Naive B cell (primary cell): ENCODE measurements at regions not wholly inside any gene's neighbourhood (a gene's known extent, or its start where the extent isn't known, plus 50 kb on each side); places are given as distances from the start of the nearest gene placed in this dataset.
"Not testable (repeated sequence)": the region's sequence is repeated elsewhere in the genome, so short reads cannot be mapped to it uniquely, and the experiment has no call there.

Experiments
- ATAC-seq, 2 donors: fragments of 150-1000 bp; cut with Tn5 transposase; 2 replicates each; pipeline ENCODE4 v1.10.0; 2021; ENCODE audit warnings: low read depth in 2 of 2, mild to moderate bottlenecking in 2 of 2, moderate library complexity in 2 of 2
- DNase-seq: peaks from one replicate; pipeline ENCODE4 v3.0.0; 2022
- H3K27ac Mint-ChIP-seq, 6 donors: one replicate each; pipeline ENCODE4 v1.8.0; 2020 to 2022; ENCODE audit warnings: mild to moderate bottlenecking in 6 of 6, mixed read lengths in 6 of 6, moderate library complexity in 5 of 6, inconsistent platforms in 2 of 6
- H3K27me3 Mint-ChIP-seq, 3 donors: one replicate each; pipeline ENCODE4 v1.8.0; 2021 to 2022; ENCODE audit warnings: mixed read lengths in 3 of 3, mild to moderate bottlenecking in 1 of 3
- H3K36me3 Mint-ChIP-seq, 2 donors: one replicate each; pipeline ENCODE4 v1.8.0; 2020 to 2022; ENCODE audit warnings: mixed read lengths in 2 of 2, inconsistent platforms in 1 of 2, mild to moderate bottlenecking in 1 of 2
- H3K4me1 Mint-ChIP-seq, 3 donors: one replicate each; pipeline ENCODE4 v1.8.0; 2020 to 2022; ENCODE audit warnings: mixed read lengths in 3 of 3, inconsistent platforms in 1 of 3, mild to moderate bottlenecking in 1 of 3, moderate library complexity in 1 of 3
- H3K4me3 Mint-ChIP-seq, 8 donors: one replicate each; pipeline ENCODE4 v1.8.0; 2020 to 2022; ENCODE audit warnings: mild to moderate bottlenecking in 8 of 8, mixed read lengths in 8 of 8, moderate library complexity in 8 of 8, inconsistent platforms in 2 of 8
- H3K9me3 Mint-ChIP-seq, 7 donors: one replicate each; pipeline ENCODE4 v1.8.0; 2020 to 2022; ENCODE audit warnings: mixed read lengths in 7 of 7, mild to moderate bottlenecking in 5 of 7, inconsistent platforms in 2 of 7, moderate library complexity in 1 of 7

DNA sequence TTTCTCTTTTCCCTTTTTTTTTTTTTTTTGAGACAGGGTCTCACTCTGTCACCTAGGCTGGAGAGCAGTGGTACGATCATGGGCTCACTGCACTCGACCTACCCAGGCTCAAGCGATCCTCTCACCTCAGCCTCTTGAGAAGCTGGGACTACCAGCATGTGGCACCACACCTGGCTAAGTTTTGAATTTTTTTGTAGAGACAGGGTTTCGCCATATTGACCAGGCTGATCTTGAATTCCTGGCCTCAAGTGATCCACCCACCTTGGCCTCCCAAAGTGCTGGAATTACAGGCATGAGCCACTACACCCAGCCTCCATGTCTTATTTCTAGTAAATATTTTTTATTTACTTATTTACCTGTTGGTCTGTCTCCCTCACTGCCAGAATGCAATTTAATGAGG, 165.8 kb upstream of the KCTD7 start:
- not testable (repeated sequence) for H3K4me3 Mint-ChIP-seq, DNase-seq, H3K27me3 Mint-ChIP-seq, ATAC-seq
- H3K36me3 Mint-ChIP-seq: peaks cover 9 to 14% of the 10 kb centered on the region in 2 donors
- H3K4me1 Mint-ChIP-seq: peaks cover 12 to 48% (median 32%) of the 10 kb centered on the region in 3 donors
- H3K27ac Mint-ChIP-seq: peak overlapping the region in 3 of 6 donors; percentile 45 to 83 (median 56)
- H3K9me3 Mint-ChIP-seq: peaks cover 0 to 11% (median 3%) of the 10 kb centered on the region in 7 donors

DNA sequence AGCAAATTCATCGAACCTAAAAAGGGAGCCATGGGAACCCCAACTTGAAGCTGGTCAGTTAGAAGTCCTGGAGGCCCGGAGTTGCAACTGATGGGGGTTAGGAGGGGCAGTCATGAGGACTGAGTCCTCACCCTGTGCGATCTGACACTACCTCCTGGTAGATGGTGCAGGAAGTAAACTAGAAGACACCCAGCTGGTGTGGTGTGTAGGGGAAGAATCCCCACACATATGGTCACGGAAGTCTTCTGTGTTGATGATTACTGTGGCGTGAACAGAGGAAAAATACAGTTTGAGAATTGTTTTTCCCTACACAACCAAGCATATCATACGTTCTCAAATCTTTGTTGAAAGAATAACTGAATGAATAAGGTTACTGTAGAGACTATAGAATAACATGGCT, 164.6 kb upstream of the KCTD7 start:
- DNase-seq: peak; percentile 9
- peaks cover 9 to 38% (median 22%) of the 10 kb centered on the region in 3 donors for H3K4me1 Mint-ChIP-seq

DNA sequence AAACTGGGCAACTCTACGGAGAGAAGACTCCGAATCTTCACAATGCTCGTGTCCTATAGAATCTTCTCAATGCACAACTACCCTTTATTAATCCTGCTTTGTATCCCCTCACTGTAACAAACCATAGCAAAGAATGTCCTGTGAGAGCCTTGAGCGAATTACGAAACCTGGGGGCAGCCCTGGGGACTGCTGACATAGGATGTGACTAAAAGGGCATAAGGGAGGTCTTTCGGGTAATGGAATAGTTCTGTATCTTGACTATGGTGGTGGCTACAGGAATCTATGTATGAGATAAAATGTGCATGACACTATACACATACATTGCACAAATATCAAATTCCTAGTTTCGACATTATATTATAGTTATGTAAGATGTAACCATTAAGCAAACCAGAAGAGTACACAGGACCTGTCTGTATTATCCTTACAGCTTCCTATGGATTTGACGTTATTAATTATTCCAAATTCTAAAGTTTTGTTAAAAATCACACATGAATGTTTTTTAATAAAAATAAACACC, 162.5 kb upstream of the KCTD7 start:
- Mint-ChIP-seq H3K4me3 (no peak overlapping the region), H3K4me1 (peaks cover 9 to 24% (median 14%) of the 10 kb centered on the region in 3 donors), H3K27ac (peak overlapping the region in 2 of 6 donors; percentile 71 to 91), H3K27me3 (no peaks in the 10 kb centered on the region), H3K9me3 (peaks cover 0 to 6% (median 3%) of the 10 kb centered on the region in 7 donors), H3K36me3 (peaks cover 8 to 11% of the 10 kb centered on the region in 2 donors)
- ATAC-seq (no peak), DNase-seq (no peak)

More for the DNA sequence above, 164.6 kb upstream of the KCTD7 start:
- peaks cover 0 to 11% (median 3%) of the 10 kb centered on the region in 7 donors for H3K9me3 Mint-ChIP-seq
- ATAC-seq: peak; percentile 91 to 94
- no peaks in the 10 kb centered on the region for H3K27me3 Mint-ChIP-seq
- peaks cover 9 to 14% of the 10 kb centered on the region in 2 donors for H3K36me3 Mint-ChIP-seq
- peak overlapping the region in 7 of 8 donors; percentile 0 to 70 (median 37) for H3K4me3 Mint-ChIP-seq
- H3K27ac Mint-ChIP-seq: peak overlapping the region; percentile 29 to 95 (median 75)

DNA sequence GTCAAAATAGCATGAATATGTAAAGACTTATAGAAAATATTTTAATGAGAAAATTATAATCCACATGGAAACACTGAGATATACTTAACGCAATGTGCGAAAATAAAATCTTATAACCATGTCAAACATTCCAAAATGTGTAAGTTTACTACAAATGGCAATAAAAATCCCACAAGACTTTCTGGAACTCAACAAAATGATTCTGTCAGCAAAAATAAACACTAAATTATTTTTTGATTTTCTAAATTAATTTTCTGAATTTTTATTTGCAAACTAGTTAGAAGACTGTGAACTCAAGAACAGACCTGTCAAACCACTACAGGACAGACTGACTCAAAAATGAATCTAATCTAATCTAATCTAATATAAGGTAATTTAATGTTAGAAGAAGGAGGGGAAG, 160.8 kb upstream of the KCTD7 start:
- ATAC-seq: no peak
- no peaks in the 10 kb centered on the region for H3K9me3 Mint-ChIP-seq
- H3K27me3 Mint-ChIP-seq: no peaks in the 10 kb centered on the region
- no peak overlapping the region for H3K4me3 Mint-ChIP-seq
- H3K4me1 Mint-ChIP-seq: peaks cover 5 to 24% (median 14%) of the 10 kb centered on the region in 3 donors
- H3K36me3 Mint-ChIP-seq: peaks cover 0 to 6% of the 10 kb centered on the region in 2 donors
- H3K27ac Mint-ChIP-seq: no peak overlapping the region
- no peak for DNase-seq

DNA sequence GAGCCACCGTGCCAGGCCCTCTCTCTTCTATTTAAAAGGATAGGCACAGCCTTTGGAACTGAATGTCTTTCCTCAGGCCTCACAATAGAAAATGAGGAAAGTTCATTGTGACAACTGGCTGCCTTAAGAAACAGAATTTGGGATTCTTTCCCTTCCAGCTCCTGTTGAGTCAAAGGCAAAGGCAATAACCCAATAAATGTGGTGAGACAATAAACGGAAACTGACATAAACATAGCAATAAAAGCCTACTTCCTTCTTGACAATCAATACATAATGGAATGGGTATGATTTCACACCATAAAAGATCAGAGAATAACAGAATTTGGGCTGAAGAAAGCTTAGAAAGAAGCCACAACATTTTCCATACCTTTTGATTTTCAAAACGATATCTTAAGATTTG, 155.6 kb upstream of the KCTD7 start:
- H3K36me3 Mint-ChIP-seq: peaks cover 6 to 15% of the 10 kb centered on the region in 2 donors
- not testable (repeated sequence) for H3K4me3 Mint-ChIP-seq, H3K9me3 Mint-ChIP-seq, ATAC-seq, DNase-seq, H3K27me3 Mint-ChIP-seq, H3K4me1 Mint-ChIP-seq
- H3K27ac Mint-ChIP-seq: peak overlapping the region in 1 of 6 donors; percentile 33

DNA sequence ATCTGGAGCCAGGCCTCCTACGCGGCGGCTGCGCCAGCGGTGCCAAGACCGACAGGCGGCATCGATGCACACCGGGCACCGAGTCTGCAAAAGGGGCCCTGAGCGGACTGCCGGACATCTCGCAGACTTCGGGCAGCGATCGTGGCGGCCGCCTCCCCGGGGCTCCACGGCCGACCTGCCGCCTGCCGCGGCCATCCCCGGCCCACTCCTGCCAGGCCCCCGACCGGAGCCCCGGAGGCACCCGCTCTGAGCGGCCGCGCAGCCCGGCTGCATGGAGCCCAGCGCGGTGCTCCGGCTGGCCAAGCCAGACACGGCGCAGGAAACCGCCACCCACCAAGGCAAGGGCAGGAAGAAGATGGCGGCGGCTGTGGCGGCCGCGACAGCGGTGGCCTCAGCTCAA, 154.2 kb upstream of the KCTD7 start:
- DNase-seq (no peak), ATAC-seq (no peak)
- no peaks in the 10 kb centered on the region for H3K4me1 Mint-ChIP-seq
- no peak overlapping the region for H3K4me3 Mint-ChIP-seq
- H3K9me3 Mint-ChIP-seq: no peaks in the 10 kb centered on the region
- H3K27ac Mint-ChIP-seq: no peak overlapping the region
- H3K36me3 Mint-ChIP-seq: peaks cover 12 to 21% of the 10 kb centered on the region in 2 donors
- H3K27me3 Mint-ChIP-seq: no peaks in the 10 kb centered on the region

DNA sequence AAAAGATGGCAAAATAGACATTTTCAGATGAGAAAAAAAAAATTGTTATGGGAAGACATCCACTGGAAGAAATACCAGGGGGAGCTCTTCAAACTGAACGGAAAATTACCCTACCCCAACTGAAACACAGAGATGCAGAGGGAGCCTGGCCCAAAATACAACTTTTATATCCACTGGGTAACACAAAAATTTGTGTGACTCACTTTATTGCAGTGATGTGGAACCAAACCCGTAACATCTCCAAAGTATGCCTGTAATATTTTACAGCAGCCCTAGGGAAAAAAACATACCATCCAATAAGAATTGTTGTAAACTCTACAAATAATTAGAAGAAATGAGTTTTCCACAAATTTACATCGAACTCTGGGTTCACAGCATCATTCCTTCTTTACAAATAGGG, 152.6 kb upstream of the KCTD7 start:
- not testable (repeated sequence) for ATAC-seq, H3K27me3 Mint-ChIP-seq, H3K4me3 Mint-ChIP-seq, H3K27ac Mint-ChIP-seq, DNase-seq, H3K4me1 Mint-ChIP-seq, H3K9me3 Mint-ChIP-seq
- peaks cover 17 to 24% of the 10 kb centered on the region in 2 donors for H3K36me3 Mint-ChIP-seq

DNA sequence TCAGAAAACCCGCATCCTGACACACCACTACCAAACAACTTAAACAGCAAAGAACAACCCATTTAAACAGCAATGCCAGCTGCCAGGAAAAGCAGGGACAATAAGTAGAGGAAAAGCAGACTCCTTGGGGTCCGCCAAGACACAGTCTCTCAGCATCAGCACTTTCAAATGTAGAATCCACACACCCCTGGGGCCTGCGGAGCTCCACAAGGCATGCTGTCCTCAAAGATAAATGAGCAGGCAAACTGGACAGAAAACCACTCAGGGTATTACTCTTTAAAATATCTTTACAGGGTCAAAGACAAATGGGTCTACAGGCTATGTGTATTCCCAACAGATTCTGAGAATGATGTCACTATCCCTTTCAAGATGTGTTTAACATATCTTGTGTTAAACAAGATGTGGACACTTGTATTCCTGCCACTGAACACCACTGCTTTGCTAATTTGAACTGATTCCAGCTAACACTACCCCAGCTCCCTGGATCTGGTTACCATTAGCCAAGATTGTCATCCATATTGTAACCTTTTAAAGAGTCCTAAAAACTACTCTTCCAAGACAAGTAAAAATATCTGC, 150.8 kb upstream of the KCTD7 start:
- ATAC-seq, H3K9me3 Mint-ChIP-seq, H3K4me1 Mint-ChIP-seq, H3K27me3 Mint-ChIP-seq, H3K4me3 Mint-ChIP-seq, DNase-seq: not testable (repeated sequence)
- Mint-ChIP-seq H3K36me3 (peaks cover 21 to 27% of the 10 kb centered on the region in 2 donors), H3K27ac (peak overlapping the region in 3 of 6 donors; percentile 14 to 57 (median 26))

DNA sequence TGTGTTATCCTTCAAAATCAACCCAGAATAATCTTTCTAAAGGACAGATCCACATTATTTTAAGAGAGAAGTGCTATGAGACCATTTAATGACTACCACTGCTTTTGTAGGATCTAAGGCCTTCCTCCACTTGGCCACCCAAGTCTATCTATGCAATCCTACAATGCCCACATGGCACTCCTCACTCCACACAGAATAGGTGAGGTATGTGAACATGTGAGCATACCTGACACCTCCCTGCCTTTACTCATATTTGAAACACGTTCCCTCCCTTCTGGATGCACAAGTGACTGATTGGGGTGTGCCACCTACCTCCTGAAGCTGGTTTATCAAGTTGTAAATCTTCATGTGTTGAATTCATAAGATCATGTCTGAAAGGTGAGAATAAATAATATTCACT, 147.5 kb upstream of the KCTD7 start:
- not testable (repeated sequence) for DNase-seq, ATAC-seq, H3K27me3 Mint-ChIP-seq, H3K4me1 Mint-ChIP-seq, H3K4me3 Mint-ChIP-seq, H3K9me3 Mint-ChIP-seq
- peaks cover 21 to 25% of the 10 kb centered on the region in 2 donors for H3K36me3 Mint-ChIP-seq
- H3K27ac Mint-ChIP-seq: peak overlapping the region in 1 of 6 donors; percentile 24

DNA sequence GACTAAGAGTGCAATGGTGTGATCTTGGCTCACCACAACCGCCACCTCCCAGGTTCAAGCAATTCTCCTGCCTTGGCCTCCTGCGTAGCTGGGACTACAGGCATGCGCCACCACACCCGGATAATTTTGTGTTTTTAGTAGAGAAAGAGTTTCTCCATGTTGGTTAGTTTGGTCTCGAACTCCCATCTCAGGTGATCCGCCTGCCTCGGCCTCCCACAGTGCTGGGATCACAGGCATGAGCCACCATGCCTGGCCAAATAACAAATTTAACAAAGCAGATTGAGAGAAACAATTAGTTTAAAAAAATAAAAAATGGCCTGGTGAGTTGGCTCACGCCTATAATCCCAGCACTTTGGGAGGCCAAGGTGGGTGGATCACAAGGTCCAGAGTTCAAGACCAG, 139.6 kb upstream of the KCTD7 start:
- Mint-ChIP-seq H3K4me3 (peak overlapping the region in 1 of 8 donors; percentile 65), H3K4me1 (peaks cover 4 to 20% (median 4%) of the 10 kb centered on the region in 3 donors)
- not testable (repeated sequence) for H3K36me3 Mint-ChIP-seq, H3K27ac Mint-ChIP-seq, H3K9me3 Mint-ChIP-seq, H3K27me3 Mint-ChIP-seq, ATAC-seq, DNase-seq

DNA sequence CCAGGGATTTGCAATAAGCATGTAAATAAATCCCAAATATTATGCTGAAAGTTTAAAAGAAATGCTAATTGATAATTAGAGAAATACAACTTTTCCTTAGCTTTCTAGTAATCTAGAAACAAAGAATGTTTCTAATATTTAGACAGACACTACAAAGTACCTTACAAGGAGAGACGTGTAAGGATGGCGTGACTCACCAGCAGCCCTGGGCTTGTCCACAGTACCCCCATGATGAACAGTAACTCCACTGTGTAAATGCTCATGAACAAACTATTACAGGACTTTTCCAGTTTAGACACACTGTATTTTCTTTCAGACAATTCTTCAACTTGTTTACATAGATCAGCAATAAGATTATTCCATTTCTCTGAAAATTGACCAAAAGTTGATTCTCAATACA, 138.9 kb upstream of the KCTD7 start:
- Mint-ChIP-seq H3K4me3 (peak overlapping the region in 1 of 8 donors; percentile 69), H3K4me1 (peaks cover 4 to 25% (median 4%) of the 10 kb centered on the region in 3 donors), H3K27ac (peak overlapping the region in 4 of 6 donors; percentile 25 to 56 (median 46))
- ATAC-seq, H3K27me3 Mint-ChIP-seq, H3K9me3 Mint-ChIP-seq, H3K36me3 Mint-ChIP-seq, DNase-seq: not testable (repeated sequence)

DNA sequence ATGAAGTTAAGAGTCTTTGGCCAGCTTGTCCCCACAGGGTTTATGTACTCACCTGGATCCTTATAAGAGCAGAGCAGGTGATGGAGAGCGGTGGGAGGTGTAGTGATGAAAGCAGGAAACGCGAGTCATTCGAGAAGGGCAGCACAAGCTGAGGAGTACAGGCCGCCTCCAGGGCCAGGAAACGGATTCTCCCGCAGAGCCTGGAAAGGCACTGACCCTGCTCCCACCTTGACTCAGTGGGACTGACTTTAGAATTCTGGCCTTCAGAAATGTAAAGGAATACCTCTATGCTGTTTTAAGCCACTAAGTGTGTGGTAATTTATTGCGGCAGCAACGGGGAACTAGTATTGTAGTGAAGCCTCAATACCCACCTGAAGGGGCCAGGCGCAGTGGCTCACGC, 137.7 kb upstream of the KCTD7 start:
- not testable (repeated sequence) for H3K36me3 Mint-ChIP-seq, H3K9me3 Mint-ChIP-seq, DNase-seq, H3K27ac Mint-ChIP-seq, ATAC-seq, H3K27me3 Mint-ChIP-seq
- Mint-ChIP-seq H3K4me3 (peak overlapping the region in 3 of 8 donors; percentile 21 to 59 (median 36)), H3K4me1 (peaks cover 4 to 32% (median 4%) of the 10 kb centered on the region in 3 donors)

DNA sequence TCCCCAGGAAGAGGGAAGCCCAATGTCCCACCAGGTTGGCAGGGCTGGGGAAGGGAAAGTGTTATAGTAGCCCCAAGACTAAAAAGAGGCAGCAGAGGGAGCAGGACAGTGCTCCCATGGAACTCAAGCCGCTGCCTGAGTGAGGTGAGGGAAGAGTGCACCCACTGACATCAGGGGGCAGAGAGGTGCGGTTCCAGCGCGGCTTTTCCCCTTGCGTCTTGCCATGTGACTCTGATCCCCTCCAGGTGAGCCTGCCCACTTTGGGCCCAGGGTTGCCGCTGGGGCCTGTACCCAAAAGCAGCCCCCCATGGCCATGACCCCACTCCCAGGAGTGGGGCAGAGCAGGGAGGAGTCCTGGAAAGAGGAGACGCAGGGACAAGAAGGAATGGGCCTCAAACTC, 136.3 kb upstream of the KCTD7 start:
- peak overlapping the region; percentile 86 to 98 (median 95) for H3K4me3 Mint-ChIP-seq
- not testable (repeated sequence) for DNase-seq

More for the DNA sequence above, 136.3 kb upstream of the KCTD7 start:
- not testable (repeated sequence) for H3K9me3 Mint-ChIP-seq, ATAC-seq, H3K27me3 Mint-ChIP-seq, H3K36me3 Mint-ChIP-seq
- Mint-ChIP-seq H3K4me1 (peaks cover 4 to 46% (median 8%) of the 10 kb centered on the region in 3 donors), H3K27ac (peak overlapping the region; percentile 97 to 100 (median 98))
